ENCODE measurements at regions not wholly inside any gene's neighbourhood (a gene's known extent, or its start where the extent isn't known, plus 50 kb on each side); places are given as distances from the start of the nearest gene placed in this dataset.
"Not testable (repeated sequence)": the region's sequence is repeated elsewhere in the genome, so short reads cannot be mapped to it uniquely, and the experiment has no call there.

- no peak overlapping the region for H3K4me3 Mint-ChIP-seq (ENCODE audit: low read depth)
- H3K4me1 Mint-ChIP-seq (ENCODE audit: low read depth), result no peaks in the 10 kb centered on the region
- no peaks in the 10 kb centered on the region for H3K9me3 Mint-ChIP-seq
- H3K27ac Mint-ChIP-seq, result no peak overlapping the region
- peaks cover 6% of the 10 kb centered on the region for H3K27me3 Mint-ChIP-seq (ENCODE audit: low read depth)
- intact Hi-C loops (cut with micrococcal nuclease), result no loop called here
- no peak for DNase-seq (ENCODE audit: low spot score)
- H3K36me3 Mint-ChIP-seq (ENCODE audit: low read depth), result no peaks in the 10 kb centered on the region
These were observed 114.1 kb downstream of the RAB38 start for GRCh38 chr11:88061111-88061510.

GRCh38 chr11:88059326-88059725 lies 115.9 kb downstream of the RAB38 start:
- H3K36me3 Mint-ChIP-seq (ENCODE audit: low read depth), result no peaks in the 10 kb centered on the region
- H3K27ac Mint-ChIP-seq, result no peak overlapping the region
- no peaks in the 10 kb centered on the region for H3K4me1 Mint-ChIP-seq (ENCODE audit: low read depth)
- intact Hi-C loops (cut with micrococcal nuclease), result no loop called here
- no peaks in the 10 kb centered on the region for H3K9me3 Mint-ChIP-seq
- H3K27me3 Mint-ChIP-seq (ENCODE audit: low read depth), result peaks cover 6% of the 10 kb centered on the region
- no peak for DNase-seq (ENCODE audit: low spot score)
- no peak overlapping the region for H3K4me3 Mint-ChIP-seq (ENCODE audit: low read depth)

- Mint-ChIP-seq H3K36me3 (ENCODE audit: low read depth) (no peaks in the 10 kb centered on the region), H3K4me3 (ENCODE audit: low read depth) (no peak overlapping the region), H3K27me3 (ENCODE audit: low read depth) (no peaks in the 10 kb centered on the region), H3K27ac (no peak overlapping the region), H3K9me3 (no peaks in the 10 kb centered on the region), H3K4me1 (ENCODE audit: low read depth) (peaks cover 6% of the 10 kb centered on the region)
- intact Hi-C loops (cut with micrococcal nuclease), result no loop called here
- no peak for DNase-seq (ENCODE audit: low spot score)
These were observed 123.8 kb downstream of the RAB38 start for GRCh38 chr11:88051396-88051795.

- Mint-ChIP-seq H3K27me3 (ENCODE audit: low read depth) (no peaks in the 10 kb centered on the region), H3K27ac (no peak overlapping the region), H3K36me3 (ENCODE audit: low read depth) (no peaks in the 10 kb centered on the region), H3K4me3 (ENCODE audit: low read depth) (no peak overlapping the region), H3K4me1 (ENCODE audit: low read depth) (peaks cover 6% of the 10 kb centered on the region), H3K9me3 (no peaks in the 10 kb centered on the region)
- intact Hi-C loops (cut with micrococcal nuclease), result no loop called here
- DNase-seq (ENCODE audit: low spot score), result no peak
These were observed 125.0 kb downstream of the RAB38 start for GRCh38 chr11:88050247-88050646.

GRCh38 chr11:88045288-88045687 lies 130.0 kb downstream of the RAB38 start:
- H3K27ac Mint-ChIP-seq; H3K9me3 Mint-ChIP-seq; H3K4me3 Mint-ChIP-seq (ENCODE audit: low read depth); H3K4me1 Mint-ChIP-seq (ENCODE audit: low read depth); intact Hi-C loops (cut with micrococcal nuclease); H3K27me3 Mint-ChIP-seq (ENCODE audit: low read depth); DNase-seq (ENCODE audit: low spot score); H3K36me3 Mint-ChIP-seq (ENCODE audit: low read depth): not testable (repeated sequence)

GRCh38 chr11:88044658-88045057 lies 130.6 kb downstream of the RAB38 start:
- H3K27me3 Mint-ChIP-seq (ENCODE audit: low read depth); DNase-seq (ENCODE audit: low spot score); H3K9me3 Mint-ChIP-seq; H3K27ac Mint-ChIP-seq; H3K36me3 Mint-ChIP-seq (ENCODE audit: low read depth); H3K4me1 Mint-ChIP-seq (ENCODE audit: low read depth); intact Hi-C loops (cut with micrococcal nuclease); H3K4me3 Mint-ChIP-seq (ENCODE audit: low read depth): not testable (repeated sequence)

GRCh38 chr11:88043149-88043548 lies 132.1 kb downstream of the RAB38 start:
- no peak overlapping the region for H3K27ac Mint-ChIP-seq
- peaks cover 5% of the 10 kb centered on the region for H3K27me3 Mint-ChIP-seq (ENCODE audit: low read depth)
- intact Hi-C loops (cut with micrococcal nuclease), result no loop called here
- H3K4me1 Mint-ChIP-seq (ENCODE audit: low read depth), result no peaks in the 10 kb centered on the region
- H3K36me3 Mint-ChIP-seq (ENCODE audit: low read depth), result no peaks in the 10 kb centered on the region
- no peak overlapping the region for H3K4me3 Mint-ChIP-seq (ENCODE audit: low read depth)
- no peak for DNase-seq (ENCODE audit: low spot score)
- H3K9me3 Mint-ChIP-seq, result no peaks in the 10 kb centered on the region

GRCh38 chr11:88042647-88043046 lies 132.6 kb downstream of the RAB38 start:
- intact Hi-C loops (cut with micrococcal nuclease), result no loop called here
- H3K9me3 Mint-ChIP-seq, result no peaks in the 10 kb centered on the region

DNA sequence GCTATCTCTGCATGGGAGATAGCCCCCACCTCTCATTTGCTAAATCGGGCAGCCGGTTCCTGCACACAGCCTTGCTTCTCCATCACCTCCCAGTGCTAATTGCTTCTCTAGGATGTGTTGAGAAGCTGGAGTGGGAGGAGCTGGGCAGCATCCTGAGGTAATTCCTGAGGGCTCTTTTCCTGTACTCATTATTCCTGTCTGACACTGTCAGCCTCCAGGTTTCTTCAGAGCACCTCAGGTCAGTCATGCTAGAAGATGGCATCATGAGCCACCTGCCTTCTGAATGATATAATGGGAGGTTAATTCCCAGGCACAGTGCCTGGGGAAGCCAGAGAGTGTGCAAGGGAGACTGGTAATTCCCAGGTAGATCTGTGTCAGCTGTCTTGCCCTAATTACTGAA lies 133.0 kb downstream of the RAB38 start:
- Mint-ChIP-seq H3K9me3 (no peaks in the 10 kb centered on the region), H3K27me3 (ENCODE audit: low read depth) (peaks cover 5% of the 10 kb centered on the region), H3K4me1 (ENCODE audit: low read depth) (no peaks in the 10 kb centered on the region), H3K4me3 (ENCODE audit: low read depth) (no peak overlapping the region), H3K36me3 (ENCODE audit: low read depth) (no peaks in the 10 kb centered on the region), H3K27ac (no peak overlapping the region)
- DNase-seq (ENCODE audit: low spot score), result no peak
- intact Hi-C loops (cut with micrococcal nuclease), result no loop called here

More at GRCh38 chr11:88042647-88043046, 132.6 kb downstream of the RAB38 start:
- Mint-ChIP-seq H3K27ac (no peak overlapping the region), H3K36me3 (ENCODE audit: low read depth) (no peaks in the 10 kb centered on the region), H3K27me3 (ENCODE audit: low read depth) (peaks cover 5% of the 10 kb centered on the region), H3K4me1 (ENCODE audit: low read depth) (no peaks in the 10 kb centered on the region), H3K4me3 (ENCODE audit: low read depth) (no peak overlapping the region)
- no peak for DNase-seq (ENCODE audit: low spot score)

- Mint-ChIP-seq H3K27me3 (ENCODE audit: low read depth) (peaks cover 5% of the 10 kb centered on the region), H3K27ac (no peak overlapping the region), H3K36me3 (ENCODE audit: low read depth) (no peaks in the 10 kb centered on the region), H3K9me3 (no peaks in the 10 kb centered on the region), H3K4me1 (ENCODE audit: low read depth) (no peaks in the 10 kb centered on the region), H3K4me3 (ENCODE audit: low read depth) (no peak overlapping the region)
- intact Hi-C loops (cut with micrococcal nuclease), result no loop called here
- no peak for DNase-seq (ENCODE audit: low spot score)
These were observed 133.6 kb downstream of the RAB38 start for GRCh38 chr11:88041679-88042078.

DNA sequence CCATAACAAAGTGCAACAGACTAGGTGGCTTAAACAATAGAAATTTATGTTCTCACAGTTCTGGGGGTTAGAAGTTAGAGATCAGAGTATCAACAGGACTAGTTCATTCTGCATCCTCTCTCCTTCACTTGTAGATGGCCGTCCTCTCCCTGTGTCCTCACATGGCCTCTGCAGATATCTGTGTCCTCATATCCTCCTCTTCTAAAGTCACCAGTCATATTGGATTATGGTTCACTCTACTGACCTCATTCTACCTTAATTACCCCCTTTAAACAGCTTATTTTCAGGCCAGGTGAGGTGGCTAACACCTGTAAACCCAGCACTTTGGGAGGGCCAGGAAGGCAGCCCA lies 135.1 kb downstream of the RAB38 start:
- Mint-ChIP-seq H3K27me3 (ENCODE audit: low read depth) (peaks cover 5% of the 10 kb centered on the region), H3K36me3 (ENCODE audit: low read depth) (no peaks in the 10 kb centered on the region), H3K4me1 (ENCODE audit: low read depth) (no peaks in the 10 kb centered on the region), H3K9me3 (no peaks in the 10 kb centered on the region), H3K4me3 (ENCODE audit: low read depth) (no peak overlapping the region), H3K27ac (no peak overlapping the region)
- intact Hi-C loops (cut with micrococcal nuclease), result no loop called here
- DNase-seq (ENCODE audit: low spot score), result no peak

- no peak overlapping the region for H3K4me3 Mint-ChIP-seq (ENCODE audit: low read depth)
- H3K36me3 Mint-ChIP-seq (ENCODE audit: low read depth), result no peaks in the 10 kb centered on the region
- intact Hi-C loops (cut with micrococcal nuclease), result no loop called here
- peaks cover 5% of the 10 kb centered on the region for H3K27me3 Mint-ChIP-seq (ENCODE audit: low read depth)
- H3K27ac Mint-ChIP-seq, result no peak overlapping the region
- no peaks in the 10 kb centered on the region for H3K4me1 Mint-ChIP-seq (ENCODE audit: low read depth)
- H3K9me3 Mint-ChIP-seq, result no peaks in the 10 kb centered on the region
- DNase-seq (ENCODE audit: low spot score), result no peak
These were observed 135.6 kb downstream of the RAB38 start for GRCh38 chr11:88039476-88040147.

DNA sequence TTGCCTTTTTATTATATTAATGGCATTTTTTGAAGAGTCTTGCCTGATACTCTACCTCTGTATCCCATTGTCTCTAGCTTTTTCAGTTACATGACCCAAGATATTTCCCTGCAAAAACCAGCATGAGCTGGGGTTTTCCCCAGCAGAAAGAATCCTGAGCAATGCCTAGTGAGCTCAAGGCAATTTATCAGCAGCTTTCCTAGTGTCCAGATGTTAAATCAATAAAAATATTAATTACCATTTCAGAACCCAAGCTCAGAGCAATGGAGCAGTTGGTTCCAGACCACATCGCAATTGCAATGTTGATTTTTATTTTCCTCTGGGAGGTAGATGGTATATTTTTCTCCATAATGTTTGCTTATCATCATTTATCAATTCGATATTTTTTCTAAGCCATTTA lies 137.2 kb downstream of the RAB38 start:
- no peak for DNase-seq (ENCODE audit: low spot score)
- Mint-ChIP-seq H3K4me1 (ENCODE audit: low read depth) (no peaks in the 10 kb centered on the region), H3K27ac (no peak overlapping the region), H3K27me3 (ENCODE audit: low read depth) (peaks cover 1% of the 10 kb centered on the region), H3K36me3 (ENCODE audit: low read depth) (no peaks in the 10 kb centered on the region), H3K9me3 (no peaks in the 10 kb centered on the region), H3K4me3 (ENCODE audit: low read depth) (no peak overlapping the region)
- intact Hi-C loops (cut with micrococcal nuclease), result no loop called here

- Mint-ChIP-seq H3K9me3 (no peaks in the 10 kb centered on the region), H3K27ac (no peak overlapping the region), H3K36me3 (ENCODE audit: low read depth) (no peaks in the 10 kb centered on the region), H3K4me3 (ENCODE audit: low read depth) (no peak overlapping the region), H3K4me1 (ENCODE audit: low read depth) (no peaks in the 10 kb centered on the region), H3K27me3 (ENCODE audit: low read depth) (no peaks in the 10 kb centered on the region)
- intact Hi-C loops (cut with micrococcal nuclease), result no loop called here
- no peak for DNase-seq (ENCODE audit: low spot score)
These were observed 138.5 kb downstream of the RAB38 start for GRCh38 chr11:88036701-88037100.
